ENCODE measurements at regions not wholly inside any gene's neighbourhood (a gene's known extent, or its start where the extent isn't known, plus 50 kb on each side); places are given as distances from the start of the nearest gene placed in this dataset.

- no peak for TF ChIP-seq POLR2AphosphoS5 (IDR thresholded peaks at IDR 0.05)
- TF ChIP-seq EP300 (IDR thresholded peaks at IDR 0.05): no peak
- no peak for TF ChIP-seq POLR2A (IDR thresholded peaks at IDR 0.05)
- TF ChIP-seq CTCF (IDR thresholded peaks at IDR 0.05): no peak
- Histone ChIP-seq H3K36me3 (no peaks in the 10 kb centered on the region), H3K27me3 (peaks cover 14% of the 10 kb centered on the region), H3K27ac (no peak overlapping the region), H3K4me1 (no peaks in the 10 kb centered on the region), H3K4me3 (no peak overlapping the region), H3K9me3 (peaks cover 0 to 32% (median 0%) of the 10 kb centered on the region in 3 donors)
- ATAC-seq: no peak
- WGBS, 2 donors (ENCODE audit: low coverage in 1 of 2): 86 to 90% methylated on average over 3 to 4 of the region's 8 CpGs
Observed at GRCh38 chr2:120460511-120460910, 114.6 kb downstream of the INHBB start.

- no peak for ATAC-seq
- Histone ChIP-seq H3K4me3 (no peak overlapping the region), H3K27ac (no peak overlapping the region), H3K4me1 (peaks cover 0 to 2% (median 0%) of the 10 kb centered on the region in 3 donors), H3K27me3 (peaks cover 14% of the 10 kb centered on the region), H3K9me3 (peaks cover 0 to 32% (median 0%) of the 10 kb centered on the region in 3 donors), H3K36me3 (no peaks in the 10 kb centered on the region)
- WGBS, 2 donors (ENCODE audit: low coverage in 1 of 2): 92% methylated on average over 2 of the region's 5 CpGs; no CpG with 5 or more reads in 1 of the 2 donors
- TF ChIP-seq CTCF (IDR thresholded peaks at IDR 0.05) (no peak), EP300 (IDR thresholded peaks at IDR 0.05) (no peak), POLR2AphosphoS5 (IDR thresholded peaks at IDR 0.05) (no peak), POLR2A (IDR thresholded peaks at IDR 0.05) (no peak)
Observed at GRCh38 chr2:120461092-120461491, 115.2 kb downstream of the INHBB start.

DNA sequence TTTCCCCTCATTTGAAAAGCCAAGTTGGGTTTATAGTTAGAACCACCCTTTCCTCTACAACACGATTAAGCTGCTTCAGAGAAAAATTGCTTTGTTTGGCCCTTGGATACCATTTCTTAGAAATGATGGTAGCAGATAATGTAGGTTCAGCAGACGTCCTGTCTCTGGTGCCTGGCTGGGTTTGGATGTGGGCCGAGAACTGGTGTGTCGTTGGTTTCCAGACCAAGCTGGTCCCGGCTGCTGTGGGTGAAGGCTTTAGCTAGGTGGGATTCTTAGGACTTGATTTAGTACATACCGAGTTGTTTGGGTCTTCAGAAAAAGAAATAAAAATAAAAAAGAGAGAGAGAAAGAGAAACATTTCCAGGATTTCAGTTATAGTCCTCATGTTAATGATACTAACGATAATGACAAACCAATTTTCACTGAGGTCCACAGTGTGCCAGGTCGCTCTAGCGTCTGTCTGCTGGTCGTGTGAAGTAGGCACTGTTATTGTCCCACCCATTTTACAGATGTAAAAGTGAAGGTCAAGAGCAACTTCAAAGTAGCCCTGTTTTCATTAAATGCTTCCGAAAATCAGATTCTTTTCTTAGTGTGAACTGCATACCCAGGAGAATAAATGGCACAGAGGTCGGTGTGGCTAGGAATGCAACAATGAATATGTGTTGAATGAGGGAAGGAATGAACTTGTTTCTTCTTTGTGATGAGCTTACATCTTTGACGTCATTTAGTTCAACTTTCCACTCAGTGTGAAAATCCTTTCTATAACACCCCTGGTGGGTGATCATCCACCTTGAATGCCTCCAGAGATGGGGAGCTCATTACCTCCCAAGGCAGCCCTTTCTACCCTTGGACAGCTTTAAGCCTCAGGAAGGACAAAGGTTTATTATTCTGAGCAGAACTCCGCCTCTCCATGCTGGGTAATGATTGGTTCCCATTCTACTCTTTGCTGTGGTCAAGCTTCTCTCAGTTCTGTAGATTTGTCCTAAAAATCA lies 115.9 kb downstream of the INHBB start:
- Histone ChIP-seq H3K9me3 (peaks cover 0 to 28% (median 0%) of the 10 kb centered on the region in 3 donors), H3K27ac (no peak overlapping the region), H3K36me3 (no peaks in the 10 kb centered on the region), H3K4me3 (no peak overlapping the region), H3K27me3 (peaks cover 14% of the 10 kb centered on the region), H3K4me1 (peaks cover 0 to 9% (median 0%) of the 10 kb centered on the region in 3 donors)
- TF ChIP-seq POLR2AphosphoS5 (IDR thresholded peaks at IDR 0.05) (no peak), POLR2A (IDR thresholded peaks at IDR 0.05) (no peak), CTCF (IDR thresholded peaks at IDR 0.05) (no peak), EP300 (IDR thresholded peaks at IDR 0.05) (no peak)
- no peak for ATAC-seq
- 69 to 76% methylated on average over 10 to 14 of the region's 14 CpGs for WGBS, 2 donors (ENCODE audit: low coverage in 1 of 2)

DNA sequence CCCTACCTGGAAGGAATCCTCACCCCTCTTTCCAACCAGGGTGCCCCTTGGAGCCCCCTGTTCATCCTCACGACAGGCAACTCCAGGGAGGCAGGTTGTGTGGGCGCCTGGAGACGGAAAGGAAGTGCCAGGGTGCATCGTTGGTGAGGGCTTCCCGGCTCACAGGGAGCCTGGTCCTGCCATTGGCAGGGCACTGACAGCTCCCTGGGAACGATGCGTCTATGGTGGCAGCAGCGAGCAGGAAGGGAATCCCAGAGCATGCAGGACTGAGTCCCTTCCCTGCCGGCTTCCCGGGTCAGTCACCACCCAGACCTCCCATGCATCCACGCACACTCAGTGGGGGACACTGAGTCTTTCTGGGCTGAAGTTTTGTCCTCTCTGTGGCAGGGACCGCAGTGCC lies 117.6 kb downstream of the INHBB start:
- peaks cover 14% of the 10 kb centered on the region for H3K27me3 ChIP-seq
- TF ChIP-seq POLR2AphosphoS5 (IDR thresholded peaks at IDR 0.05) (no peak), POLR2A (IDR thresholded peaks at IDR 0.05) (no peak), CTCF (IDR thresholded peaks at IDR 0.05) (no peak), EP300 (IDR thresholded peaks at IDR 0.05) (no peak)
- H3K27ac ChIP-seq: no peak overlapping the region
- 83% methylated on average over 2 of the region's 12 CpGs; no CpG with 5 or more reads in 1 of the 2 donors for WGBS, 2 donors (ENCODE audit: low coverage in 1 of 2)
- ATAC-seq: no peak
- H3K9me3 ChIP-seq: peaks cover 0 to 14% (median 0%) of the 10 kb centered on the region in 3 donors
- H3K4me1 ChIP-seq: peaks cover 0 to 9% (median 0%) of the 10 kb centered on the region in 3 donors
- H3K36me3 ChIP-seq: no peaks in the 10 kb centered on the region
- no peak overlapping the region for H3K4me3 ChIP-seq

All from gastroesophageal sphincter (tissue), 4 donors.